A549 (cell line): ENCODE measurements at regions not wholly inside any gene's neighbourhood (a gene's known extent, or its start where the extent isn't known, plus 50 kb on each side); places are given as distances from the start of the nearest gene placed in this dataset.

Experiments used
- ATAC-seq, 2 experiments: fragments of 200-7000 bp in 1 of 2; fragments of >200 bp in 1 of 2; cut with Nextera tagmentation in 1 of 2; cut with Tn5 transposase in 1 of 2; 3 replicates each; pipeline versions ENCODE4 v1.8.0 to v1.9.1; 2018 to 2020; ENCODE audit warnings: mild to moderate bottlenecking in 1 of 2, moderate library complexity in 1 of 2
- CTCF ChIA-PET: fragments of 300-600 bp; sonication (Branson Sonifier 250); formaldehyde crosslinking; extraction: SDS; loops from one replicate; lab custom pipeline; 2021; ENCODE audit warnings: antibody characterized with exemption, inconsistent platforms; lab: Yijun Ruan, JAX
- POLR2A ChIA-PET: fragments of 350-600 bp; formaldehyde crosslinking; extraction: SDS; loops from one replicate; lab custom pipeline; 2021; ENCODE audit warnings: antibody characterized with exemption, inconsistent platforms; lab: Yijun Ruan, JAX
- DNase-seq, 2 experiments: peaks; one replicate each; pipeline versions ENCODE4 v3.0.0 to v3.0.0-alpha.2; 2011 to 2016; ENCODE audit warnings: low read depth in 1 of 2, low spot score in 1 of 2
- FAIRE-seq: peaks from 2 replicates; lab custom pipeline; 2011; peaks lifted over from hg19 to GRCh38; lab: Jason Lieb, UNC
- H3K27ac ChIP-seq, 2 experiments: fragments of >200 bp; sonication (Bioruptor Twin); formaldehyde crosslinking; 3 replicates each; pipeline ENCODE4 v1.5.1; 2016 to 2017
- H3K4me1 ChIP-seq: fragments of >200 bp; sonication (Bioruptor Twin); formaldehyde crosslinking; 3 replicates; pipeline ENCODE4 v1.6.1; 2016
- H3K4me2 ChIP-seq: fragments of >200 bp; sonication (Bioruptor Twin); formaldehyde crosslinking; 3 replicates; pipeline ENCODE4 v1.6.1; 2016
- H3K4me3 ChIP-seq: fragments of >200 bp; sonication (Bioruptor Twin); formaldehyde crosslinking; 3 replicates; pipeline ENCODE4 v1.5.1; 2016
- H3K9me3 ChIP-seq: fragments of >200 bp; sonication (Bioruptor Twin); formaldehyde crosslinking; 3 replicates; pipeline ENCODE4 v1.6.1; 2016
- BHLHE40 ChIP-seq: IDR thresholded peaks from 2 replicates; pipeline ENCODE4 v1.6.1; 2012; ENCODE audit warnings: low read depth, low read length, inconsistent platforms
- CBX2 ChIP-seq: fragments of 200-600 bp; sonication (generic); IDR thresholded peaks from 2 replicates; pipeline ENCODE4 v1.6.1; 2016; ENCODE audit warnings: low read depth, mild to moderate bottlenecking, borderline replicate concordance
- CEBPB ChIP-seq, 2 experiments: fragments of >200 bp in 1 of 2; sonication (Bioruptor Twin) in 1 of 2; formaldehyde crosslinking in 1 of 2; IDR thresholded peaks; 2 replicates each; pipeline ENCODE4 v1.6.1; 2012 to 2016
- E2F6 ChIP-seq: IDR thresholded peaks from 2 replicates; pipeline ENCODE4 v1.6.1; 2012; ENCODE audit warnings: low read depth, borderline replicate concordance
- EP300 ChIP-seq, 2 experiments: fragments of >200 bp; sonication (Bioruptor Twin); formaldehyde crosslinking; IDR thresholded peaks; 2 replicates in 1 of 2; 3 replicates in 1 of 2; pipeline ENCODE4 v1.6.1; 2016 to 2017
- FOSL2 ChIP-seq, 2 experiments: fragments of 450-650 bp in 1 of 2; fragments of >200 bp in 1 of 2; sonication (Bioruptor Twin) in 1 of 2; formaldehyde crosslinking; IDR thresholded peaks; 2 replicates each; pipeline versions ENCODE4 v1.5.0 to v1.6.1; 2016 to 2020; ENCODE audit warnings: mild to moderate bottlenecking in 1 of 2, moderate library complexity in 1 of 2
- FOXS1 ChIP-seq: fragments of 250-450 bp; sonication (Bioruptor Pico); IDR thresholded peaks from 2 replicates; pipeline ENCODE4 v1.5.0; 2020; ENCODE audit warnings: mild to moderate bottlenecking, moderate library complexity
- HDAC2 ChIP-seq: fragments of 200-600 bp; sonication (generic); IDR thresholded peaks from 2 replicates; pipeline ENCODE4 v1.6.1; 2016
- HEYL ChIP-seq: fragments of 250-450 bp; sonication (Bioruptor Pico); IDR thresholded peaks from 2 replicates; pipeline ENCODE4 v1.8.0; 2021; ENCODE audit warnings: mild to moderate bottlenecking, moderate library complexity
- HOXB5 ChIP-seq: fragments of 250-450 bp; sonication (Bioruptor Pico); IDR thresholded peaks from 2 replicates; pipeline ENCODE4 v1.5.0; 2020; ENCODE audit warnings: mild to moderate bottlenecking, moderate library complexity
- KDM1A ChIP-seq: fragments of 200-600 bp; sonication (generic); IDR thresholded peaks from 2 replicates; pipeline ENCODE4 v1.6.1; 2016; ENCODE audit warnings: low read depth, mild to moderate bottlenecking
- MAFK ChIP-seq: fragments of 450-650 bp; IDR thresholded peaks from 2 replicates; pipeline ENCODE4 v1.6.1; 2014; ENCODE audit not compliant: partially characterized antibody
- NFE2L2 ChIP-seq: fragments of 150-350 bp; conservative IDR thresholded peaks from 2 replicates; pipeline ENCODE4 v1.6.1; 2014; ENCODE audit warnings: low read length
- PHF8 ChIP-seq: fragments of 200-600 bp; sonication (generic); IDR thresholded peaks from 2 replicates; pipeline ENCODE4 v1.6.1; 2016; ENCODE audit warnings: low read depth, mild to moderate bottlenecking, antibody characterized with exemption, moderate library complexity, borderline replicate concordance
- RAD21 ChIP-seq, 2 experiments: fragments of >200 bp in 1 of 2; sonication (Bioruptor Twin) in 1 of 2; formaldehyde crosslinking in 1 of 2; IDR thresholded peaks in 1 of 2; conservative IDR thresholded peaks in 1 of 2; 2 replicates in 1 of 2; 3 replicates in 1 of 2; pipeline ENCODE4 v1.6.1; 2012 to 2018; ENCODE audit warnings: inconsistent platforms in 1 of 2
- RFX5 ChIP-seq: fragments of 450-650 bp; IDR thresholded peaks from 2 replicates; pipeline ENCODE4 v1.7.1; 2014; ENCODE audit warnings: antibody characterized with exemption, mild to moderate bottlenecking, moderate library complexity
- SMC3 ChIP-seq: fragments of >200 bp; sonication (Bioruptor Twin); formaldehyde crosslinking; IDR thresholded peaks from 3 replicates; pipeline ENCODE4 v1.6.1; 2018; ENCODE audit warnings: inconsistent platforms
- TFCP2L1 ChIP-seq: fragments of 250-450 bp; sonication (Bioruptor Pico); IDR thresholded peaks from 2 replicates; pipeline ENCODE4 v1.5.0; 2021; ENCODE audit warnings: mild to moderate bottlenecking
- WGBS: methylation state at CpG from one replicate; pipeline ENCODE4 v1.1.6; 2017; ENCODE audit errors: missing lambda C conversion rate; 5-methylcytosine and 5-hydroxymethylcytosine counted together
- TF ChIP-seq, protein P1 (sequence below): fragments of 250-450 bp; sonication (Bioruptor Pico); IDR thresholded peaks from 2 replicates; pipeline ENCODE4 v1.5.0; 2020; ENCODE audit warnings: low read depth, mild to moderate bottlenecking, moderate library complexity
- TF ChIP-seq, protein P2 (sequence below): IDR thresholded peaks from 2 replicates; pipeline ENCODE4 v1.6.1; 2012

GRCh38 chr1:8203056-8203455 lies 114.9 kb upstream of the SLC45A1 start:
- ATAC-seq (no peak), FAIRE-seq (no peak), DNase-seq (no peak)
- POLR2A ChIA-PET: interaction anchor here (0.6 kb wide), 1 partner anchor 141 kb away, joined by 3 read pairs; no protein-coding TSS in a partner anchor
- TF ChIP-seq MAFK (peak; percentile 48), CEBPB (IDR thresholded peaks at IDR 0.05) (no peak)
- H3K27ac ChIP-seq: peak overlapping the region; percentile 95 to 98
- CTCF ChIA-PET: interaction anchor here (2.5 to 2.7 kb wide), 2 partner anchors 111 to 171 kb away, joined by 9 to 11 read pairs; no protein-coding TSS in a partner anchor
- WGBS: 91% methylated on average over 9 of the region's 9 CpGs
- H3K4me1 ChIP-seq: peaks cover 57% of the 10 kb centered on the region
- H3K4me2 ChIP-seq: peak overlapping the region; percentile 76
- H3K4me3 ChIP-seq: no peak overlapping the region
- H3K9me3 ChIP-seq: no peaks in the 10 kb centered on the region

GRCh38 chr1:8202182-8202905 lies 115.6 kb upstream of the SLC45A1 start:
- peak; percentile 69 for TF ChIP-seq E2F6
- TF ChIP-seq HDAC2: no peak
- peak in 1 of 2 experiments; percentile 31; a peak in 1 of 5 replicates for TF ChIP-seq EP300 (IDR thresholded peaks at IDR 0.05)
- TF ChIP-seq HEYL (CRISPR knock-in tag): no peak
- TF ChIP-seq MAFK: no peak
- TF ChIP-seq, protein P1, sequence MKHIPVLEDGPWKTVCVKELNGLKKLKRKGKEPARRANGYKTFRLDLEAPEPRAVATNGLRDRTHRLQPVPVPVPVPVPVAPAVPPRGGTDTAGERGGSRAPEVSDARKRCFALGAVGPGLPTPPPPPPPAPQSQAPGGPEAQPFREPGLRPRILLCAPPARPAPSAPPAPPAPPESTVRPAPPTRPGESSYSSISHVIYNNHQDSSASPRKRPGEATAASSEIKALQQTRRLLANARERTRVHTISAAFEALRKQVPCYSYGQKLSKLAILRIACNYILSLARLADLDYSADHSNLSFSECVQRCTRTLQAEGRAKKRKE (CRISPR knock-in tag): peak; percentile 49; the same call in 1 of the 2 replicates
- no peak for TF ChIP-seq NFE2L2
- no peak for TF ChIP-seq FOSL2 (IDR thresholded peaks at IDR 0.05)
- TF ChIP-seq FOSL2 (CRISPR knock-in tag; IDR thresholded peaks at IDR 0.05): peak; percentile 55; the same call in 1 of the 2 replicates
- TF ChIP-seq RFX5: 0 out of 2 replicates have a peak, but pooled peaks have one; percentile 4
- peak; percentile 8 to 48; a peak in 3 of 5 replicates for TF ChIP-seq RAD21 (conservative IDR thresholded peaks at IDR 0.05 in 1 of 2, IDR thresholded peaks at IDR 0.05 in 1 of 2)
- TF ChIP-seq CEBPB (IDR thresholded peaks at IDR 0.05): no peak
- TF ChIP-seq BHLHE40: no peak
- no peak for TF ChIP-seq HOXB5 (CRISPR knock-in tag)
- TF ChIP-seq, protein P2, sequence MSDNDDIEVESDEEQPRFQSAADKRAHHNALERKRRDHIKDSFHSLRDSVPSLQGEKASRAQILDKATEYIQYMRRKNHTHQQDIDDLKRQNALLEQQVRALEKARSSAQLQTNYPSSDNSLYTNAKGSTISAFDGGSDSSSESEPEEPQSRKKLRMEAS: peak; percentile 82
- no peak for TF ChIP-seq PHF8
- no peak for TF ChIP-seq FOXS1 (CRISPR knock-in tag)
- TF ChIP-seq KDM1A: no peak
- TF ChIP-seq SMC3: peak; percentile 29; the same call in 1 of the 3 replicates
- TF ChIP-seq CBX2: no peak
- TF ChIP-seq TFCP2L1 (CRISPR knock-in tag): no peak
- Histone ChIP-seq H3K4me2 (peak overlapping the region; percentile 76), H3K9me3 (no peaks in the 10 kb centered on the region), H3K4me3 (peak overlapping the region; percentile 17; the same call in 2 of the 3 replicates), H3K27ac (peak overlapping the region; percentile 95 to 98), H3K4me1 (peaks cover 63% of the 10 kb centered on the region)
- peak; percentile 78 to 90 for DNase-seq
- ATAC-seq: peak; percentile 79 to 92
- 15% methylated on average over 19 of the region's 19 CpGs for WGBS
- FAIRE-seq: no peak
- ChIA-PET POLR2A (interaction anchor here (0.6 to 1.4 kb wide), 3 partner anchors 20 to 162 kb away, joined by 3 to 5 read pairs (median 3); no protein-coding TSS in a partner anchor), CTCF (interaction anchor here (0.6 to 2.7 kb wide), 4 partner anchors 35 to 175 kb away, joined by 3 to 11 read pairs (median 6); no protein-coding TSS in a partner anchor)
